OCI-LY1 (cell line): ENCODE measurements at regions not wholly inside any gene's neighbourhood (a gene's known extent, or its start where the extent isn't known, plus 50 kb on each side); places are given as distances from the start of the nearest gene placed in this dataset.

ENCODE experiments used
- H2AFZ ChIP-seq: fragments of 200-600 bp; sonication (generic), shearing (Covaris generic); 2 replicates; pipeline ENCODE4 v1.6.0; 2014; ENCODE audit warnings: antibody characterized with exemption, mild to moderate bottlenecking, low read length
- H3F3A ChIP-seq: fragments of 200-600 bp; sonication (generic), shearing (Covaris generic); 2 replicates; pipeline ENCODE4 v1.6.0; 2014; ENCODE audit warnings: mild to moderate bottlenecking, antibody characterized with exemption, low read length, moderate library complexity; ENCODE audit not compliant: insufficient read depth
- H3K27ac ChIP-seq: fragments of 200-600 bp; sonication (generic); 2 replicates; pipeline ENCODE4 v1.5.1; 2014; ENCODE audit warnings: low read length, mixed run types, mild to moderate bottlenecking, low read depth; ENCODE audit not compliant: poor library complexity, severe bottlenecking
- H3K27me3 ChIP-seq: fragments of 200-600 bp; sonication (generic); 2 replicates; pipeline ENCODE4 v1.6.0; 2014; ENCODE audit warnings: antibody characterized with exemption, mild to moderate bottlenecking, low read length, moderate library complexity; ENCODE audit not compliant: insufficient read depth
- H3K36me3 ChIP-seq: fragments of 200-600 bp; sonication (generic); 2 replicates; pipeline ENCODE4 v1.6.1; 2014; ENCODE audit warnings: mild to moderate bottlenecking, antibody characterized with exemption, low read length, moderate library complexity, mixed read lengths; ENCODE audit not compliant: insufficient read depth
- H3K4me1 ChIP-seq: fragments of 200-600 bp; sonication (generic); 2 replicates; pipeline ENCODE4 v1.5.1; 2014; ENCODE audit warnings: mild to moderate bottlenecking, low read length, moderate library complexity; ENCODE audit not compliant: insufficient read depth, severe bottlenecking
- H3K4me2 ChIP-seq: fragments of 200-600 bp; sonication (generic), shearing (Covaris generic); 2 replicates; pipeline ENCODE4 v1.6.1; 2014; ENCODE audit warnings: low read length
- H3K4me3 ChIP-seq: fragments of 200-600 bp; sonication (generic); 2 replicates; pipeline ENCODE4 v1.5.1; 2014; ENCODE audit warnings: low read length, low read depth, mild to moderate bottlenecking, mixed read lengths; ENCODE audit not compliant: poor library complexity, severe bottlenecking
- H3K79me2 ChIP-seq: fragments of 200-600 bp; shearing (Covaris generic); 2 replicates; pipeline ENCODE4 v1.6.1; 2016; ENCODE audit warnings: mixed run types, low read length, mixed read lengths; ENCODE audit not compliant: insufficient read depth
- H3K9ac ChIP-seq: fragments of 200-600 bp; sonication (generic), shearing (Covaris generic); 2 replicates; pipeline ENCODE4 v1.6.1; 2014; ENCODE audit warnings: mild to moderate bottlenecking, low read length, mixed read lengths
- H3K9me2 ChIP-seq: fragments of 200-600 bp; sonication (generic), shearing (Covaris generic); 2 replicates; pipeline ENCODE4 v1.6.1; 2014; ENCODE audit warnings: low read depth, mild to moderate bottlenecking, low read length, mixed read lengths
- H3K9me3 ChIP-seq: fragments of 200-600 bp; shearing (Covaris generic); 2 replicates; pipeline ENCODE4 v1.6.1; 2014; ENCODE audit warnings: low read length, mixed read lengths
- H4K20me1 ChIP-seq: fragments of 200-600 bp; sonication (generic), shearing (Covaris generic); 2 replicates; pipeline ENCODE4 v1.6.0; 2016; ENCODE audit warnings: mild to moderate bottlenecking, low read length; ENCODE audit not compliant: insufficient read depth
- CTCF ChIP-seq: fragments of 200-600 bp; sonication (generic), shearing (Covaris generic); IDR thresholded peaks from 2 replicates; pipeline ENCODE4 v1.5.1; 2017; ENCODE audit warnings: mild to moderate bottlenecking, antibody characterized with exemption, low read length, moderate library complexity, mixed read lengths
- EZH2 ChIP-seq: fragments of 200-600 bp; sonication (generic), shearing (Covaris generic); IDR thresholded peaks from 2 replicates; pipeline ENCODE4 v1.8.0; 2017; ENCODE audit warnings: borderline replicate concordance, mixed run types, mild to moderate bottlenecking, antibody characterized with exemption, low read length, moderate library complexity, mixed read lengths

- Histone ChIP-seq H3K4me1 (no peaks in the 10 kb centered on the region), H3K79me2 (no peaks in the 10 kb centered on the region), H2AFZ (no peak overlapping the region), H3K9me2 (no peaks in the 10 kb centered on the region), H4K20me1 (no peaks in the 10 kb centered on the region), H3K27me3 (no peaks in the 10 kb centered on the region), H3F3A (no peaks in the 10 kb centered on the region), H3K4me3 (no peak overlapping the region), H3K9ac (no peak overlapping the region), H3K36me3 (no peaks in the 10 kb centered on the region), H3K9me3 (no peaks in the 10 kb centered on the region), H3K27ac (no peak overlapping the region), H3K4me2 (no peak overlapping the region)
- TF ChIP-seq EZH2 (no peak), CTCF (no peak)
These were observed 101.7 kb upstream of the PRR5 start for GRCh38 chr22:44600207-44600785.

GRCh38 chr22:44599500-44600140, 101.6 kb upstream of the RTL6 start:
- H2AFZ ChIP-seq: no peak overlapping the region
- no peaks in the 10 kb centered on the region for H3K4me1 ChIP-seq
- TF ChIP-seq CTCF (no peak), EZH2 (no peak)
- H3F3A ChIP-seq: no peaks in the 10 kb centered on the region
- H3K36me3 ChIP-seq: no peaks in the 10 kb centered on the region
- no peaks in the 10 kb centered on the region for H3K79me2 ChIP-seq
- no peaks in the 10 kb centered on the region for H3K9me2 ChIP-seq
- no peaks in the 10 kb centered on the region for H4K20me1 ChIP-seq
- no peak overlapping the region for H3K27ac ChIP-seq
- no peak overlapping the region for H3K4me2 ChIP-seq
- H3K9me3 ChIP-seq: no peaks in the 10 kb centered on the region
- no peaks in the 10 kb centered on the region for H3K27me3 ChIP-seq
- no peak overlapping the region for H3K9ac ChIP-seq
- no peak overlapping the region for H3K4me3 ChIP-seq

- Histone ChIP-seq H3K36me3 (no peaks in the 10 kb centered on the region), H2AFZ (no peak overlapping the region), H3K4me1 (no peaks in the 10 kb centered on the region), H3F3A (no peaks in the 10 kb centered on the region), H3K79me2 (no peaks in the 10 kb centered on the region), H4K20me1 (no peaks in the 10 kb centered on the region), H3K9me3 (no peaks in the 10 kb centered on the region), H3K27me3 (no peaks in the 10 kb centered on the region), H3K27ac (no peak overlapping the region), H3K9me2 (no peaks in the 10 kb centered on the region), H3K4me3 (no peak overlapping the region), H3K9ac (no peak overlapping the region), H3K4me2 (no peak overlapping the region)
- TF ChIP-seq EZH2 (no peak), CTCF (no peak)
These were observed 101.1 kb upstream of the RTL6 start for GRCh38 chr22:44599084-44599483.
